Raji (cell line): ENCODE measurements at regions not wholly inside any gene's neighbourhood (a gene's known extent, or its start where the extent isn't known, plus 50 kb on each side); places are given as distances from the start of the nearest gene placed in this dataset.

Source experiments
- POLR2A ChIP-seq: IDR thresholded peaks from 2 replicates; pipeline ENCODE4 v1.6.1; 2011; ENCODE audit warnings: low read depth, low read length, control low read depth; ENCODE audit not compliant: insufficient read depth

DNA sequence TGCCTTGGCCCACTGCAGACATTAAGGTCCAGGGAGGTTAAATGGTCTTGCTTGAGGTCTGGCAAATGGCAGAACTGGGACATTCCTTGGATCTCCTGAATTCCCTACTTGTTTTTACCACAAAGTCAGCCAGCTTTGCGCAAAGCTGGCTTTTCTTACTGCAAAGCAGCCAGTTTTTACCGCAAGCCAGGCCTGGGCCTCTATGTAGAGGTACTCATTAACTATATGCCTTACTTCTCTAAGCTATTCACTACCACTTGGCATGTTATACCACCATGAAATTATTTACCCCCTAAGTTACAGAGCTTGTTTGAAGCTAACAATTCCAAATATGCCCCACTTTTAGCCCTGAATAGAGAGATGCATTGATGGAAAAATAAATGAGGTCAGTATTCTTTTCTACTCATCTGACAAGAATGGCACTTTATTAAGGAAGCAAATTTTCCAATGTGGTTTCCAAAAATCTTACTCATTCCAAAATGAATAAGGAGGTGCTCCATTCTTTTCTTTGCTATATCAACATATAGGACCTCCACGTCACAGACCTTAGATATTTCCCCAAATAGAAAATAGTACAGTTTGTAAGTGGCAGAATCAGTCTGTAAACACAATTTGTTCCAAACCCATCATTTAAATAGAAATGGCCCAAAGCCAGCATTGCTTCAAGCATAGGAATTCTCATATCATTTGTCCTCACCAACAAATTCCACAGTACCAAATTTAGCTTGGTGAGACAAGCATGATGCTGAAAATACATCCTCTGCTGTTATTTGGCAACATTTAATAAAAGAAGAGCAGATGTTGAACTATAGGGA lies 143.9 kb upstream of the TSC22D1 start:
- no peak for TF ChIP-seq POLR2A

DNA sequence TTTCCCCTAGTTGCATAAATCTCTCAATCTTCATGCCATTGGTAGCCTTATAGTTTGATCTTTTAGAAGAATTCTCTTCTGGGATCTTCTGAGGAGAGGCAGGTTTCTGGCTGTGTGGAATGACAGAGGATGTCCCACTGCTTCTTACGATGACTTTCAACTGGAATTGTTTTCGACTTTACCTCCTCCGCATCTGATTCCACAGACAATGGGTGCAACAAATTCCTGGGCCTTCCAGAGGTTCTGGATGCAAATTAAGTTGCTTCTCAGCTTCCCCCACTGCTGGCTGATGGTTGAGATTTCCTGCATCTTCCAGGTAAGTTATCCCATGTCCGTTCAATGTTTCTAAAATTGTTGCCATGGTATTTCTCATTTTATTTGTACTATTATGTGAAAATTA lies 142.3 kb upstream of the TSC22D1 start:
- TF ChIP-seq POLR2A: no peak

DNA sequence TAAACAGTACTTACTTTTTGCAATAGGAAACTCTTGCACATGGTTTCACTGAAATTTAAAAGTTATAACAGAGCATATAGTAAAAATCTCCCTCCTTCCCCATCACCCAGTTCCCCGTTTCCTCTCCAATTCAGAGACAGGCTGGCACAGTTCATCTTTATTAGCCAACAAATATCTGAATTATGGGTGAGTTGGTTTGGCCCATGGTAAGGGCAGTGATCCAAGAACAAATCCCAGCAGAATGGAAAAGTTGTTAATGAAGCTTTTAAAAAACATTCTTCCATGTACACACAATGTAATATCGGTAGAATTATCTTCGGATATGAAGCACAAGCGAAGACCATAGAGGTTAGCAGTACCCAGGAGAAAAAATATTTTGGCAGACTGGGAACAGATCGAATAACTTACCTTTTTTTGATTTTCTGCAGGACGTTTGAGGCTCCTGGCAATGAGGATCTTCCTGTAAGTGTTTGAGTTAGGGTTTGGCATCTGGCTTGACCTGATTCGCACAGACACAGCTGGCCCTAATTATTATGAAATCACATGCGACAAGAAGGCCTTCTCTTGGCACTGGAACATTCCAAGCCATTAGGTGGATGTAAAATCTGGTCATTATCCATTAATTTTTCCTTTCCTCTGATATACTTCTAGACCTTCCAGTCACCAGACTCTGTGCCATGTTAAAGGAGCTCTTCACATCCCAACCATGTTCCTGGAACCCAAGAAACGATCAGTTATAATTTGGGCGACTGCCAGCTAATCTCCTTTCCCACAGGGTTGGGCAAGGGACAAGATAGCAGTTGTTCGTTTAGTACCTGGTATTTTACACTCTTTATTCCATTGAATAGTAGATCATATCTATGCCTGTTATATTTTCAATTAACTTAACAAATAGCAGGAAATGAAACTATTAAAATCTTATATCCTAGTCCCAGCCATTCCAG lies 139.4 kb upstream of the TSC22D1 start:
- TF ChIP-seq POLR2A: no peak

DNA sequence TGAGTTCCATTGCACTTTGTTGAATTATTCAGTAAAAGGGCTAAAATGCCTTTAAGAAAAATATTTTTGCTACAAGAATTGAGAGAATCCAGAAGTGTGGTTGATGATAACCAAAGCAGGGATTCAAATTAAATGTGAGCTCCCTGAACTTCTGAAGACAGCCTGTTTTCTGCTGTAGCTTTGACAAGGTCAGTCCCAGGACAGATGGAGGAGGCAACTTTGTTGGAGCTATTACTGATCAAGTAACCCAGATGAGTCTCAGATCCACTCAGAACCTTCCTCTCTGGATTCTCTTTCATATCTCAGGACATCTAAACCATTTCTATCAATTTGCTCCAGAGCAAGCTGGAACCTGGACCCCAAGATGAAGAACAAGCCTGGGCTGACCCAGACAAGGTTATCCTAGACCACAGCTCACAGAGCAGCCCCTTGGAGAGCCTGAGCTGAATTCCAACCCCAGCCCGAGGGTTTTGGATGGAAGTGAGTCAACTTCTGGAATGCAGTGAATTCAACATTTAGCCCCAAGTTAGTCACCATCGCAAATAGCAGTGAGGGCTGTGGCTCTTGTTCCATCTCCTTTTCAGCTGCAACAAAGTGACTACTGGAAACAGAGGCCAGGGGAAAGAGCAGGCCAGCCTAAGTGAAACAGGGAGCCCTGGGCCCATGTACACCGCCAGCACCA lies 137.8 kb upstream of the TSC22D1 start:
- TF ChIP-seq POLR2A: no peak

DNA sequence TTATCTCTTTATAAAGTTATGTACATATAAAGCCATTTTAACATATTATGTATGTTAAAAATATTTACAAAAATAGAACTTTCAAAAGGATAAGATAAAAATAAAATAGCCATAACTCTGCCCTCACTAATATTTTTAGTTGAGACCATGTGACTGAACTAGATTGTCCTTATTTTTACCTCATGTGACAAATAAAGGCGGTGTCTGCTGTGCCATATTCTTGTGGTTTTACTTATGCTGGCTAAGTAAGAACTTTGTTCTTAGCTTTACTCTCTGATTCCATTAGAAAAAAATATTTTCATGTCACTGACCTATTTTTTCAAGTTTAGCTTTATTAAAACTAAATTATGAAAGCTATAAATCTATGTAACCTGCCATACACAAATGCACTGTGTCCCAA lies 135.6 kb upstream of the TSC22D1 start:
- TF ChIP-seq POLR2A: no peak

DNA sequence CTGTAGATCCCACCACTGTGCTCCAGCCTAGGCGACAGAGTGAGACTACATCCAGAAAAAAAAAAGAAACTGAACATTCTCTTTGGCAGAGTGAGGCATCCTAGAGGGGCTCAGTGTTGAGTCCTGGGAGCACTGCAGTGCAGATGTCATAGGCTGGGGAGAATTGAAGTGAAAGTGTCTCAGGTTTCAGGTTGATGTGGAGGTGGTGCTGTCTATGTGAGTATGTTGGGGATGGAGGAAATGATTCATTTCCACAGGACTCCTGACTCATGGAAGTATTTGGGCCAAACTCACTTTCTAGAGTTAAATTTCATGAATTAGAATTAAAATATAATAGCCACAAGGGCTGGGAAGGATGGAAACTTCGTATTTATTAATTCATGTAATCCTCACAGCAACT lies 134.4 kb upstream of the TSC22D1 start:
- TF ChIP-seq POLR2A: no peak

DNA sequence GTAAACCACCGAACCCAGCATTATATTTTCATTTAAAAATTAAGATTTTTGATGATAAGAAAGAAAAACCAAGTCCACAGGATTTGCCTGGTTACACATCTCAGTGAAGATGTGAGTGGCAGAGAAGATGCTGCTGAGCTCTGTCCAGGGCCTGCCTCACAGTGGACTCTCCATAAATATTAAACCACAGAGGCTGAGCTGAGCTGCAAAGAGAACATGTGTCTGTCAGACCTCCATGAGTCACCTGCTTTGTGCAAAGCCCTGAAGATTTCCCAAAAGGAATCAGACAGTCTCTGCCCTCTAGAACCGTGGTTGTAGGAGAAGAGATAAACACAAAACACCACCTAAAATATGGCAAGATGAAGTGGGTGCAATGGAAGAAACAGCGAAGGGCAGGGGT lies 127.2 kb upstream of the TSC22D1 start:
- no peak for TF ChIP-seq POLR2A

DNA sequence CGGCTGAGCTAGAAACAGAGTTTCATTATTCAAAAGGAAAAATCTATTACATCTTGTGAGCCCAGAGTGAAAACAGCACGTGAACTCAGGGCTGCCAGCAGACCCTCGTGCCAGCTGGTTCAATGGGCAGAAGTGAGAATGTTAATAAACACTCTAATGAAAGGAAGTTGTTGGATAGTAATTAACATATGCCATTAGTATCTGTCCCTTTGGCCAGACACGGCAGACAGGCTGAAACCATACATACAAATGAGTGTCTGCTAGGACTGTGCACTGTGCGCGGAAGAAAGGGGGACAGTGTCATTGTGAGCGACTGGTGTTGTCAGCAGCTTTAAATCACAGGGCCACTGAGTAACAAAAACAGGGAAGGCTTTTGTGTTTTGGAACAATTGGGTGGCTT lies 121.9 kb upstream of the TSC22D1 start:
- no peak for TF ChIP-seq POLR2A

DNA sequence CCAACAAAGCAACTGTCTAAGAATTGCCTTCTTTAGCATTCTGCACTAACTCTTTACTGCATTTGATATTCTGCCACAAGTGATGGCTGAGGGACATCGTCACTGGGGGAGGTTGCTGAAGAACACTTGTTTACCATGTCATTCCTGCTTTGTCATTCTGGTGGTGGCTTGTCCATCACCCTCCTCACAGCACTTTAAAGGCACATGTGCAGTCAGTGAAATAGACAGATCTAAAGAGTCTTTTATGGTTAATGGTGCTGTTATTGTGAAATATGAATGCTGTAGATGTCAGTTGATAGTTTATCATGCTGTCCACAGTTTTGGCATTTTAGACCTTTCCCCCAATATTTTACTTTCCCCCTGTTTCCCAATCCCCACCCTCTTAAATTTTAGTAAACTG lies 120.9 kb upstream of the TSC22D1 start:
- TF ChIP-seq POLR2A: no peak

DNA sequence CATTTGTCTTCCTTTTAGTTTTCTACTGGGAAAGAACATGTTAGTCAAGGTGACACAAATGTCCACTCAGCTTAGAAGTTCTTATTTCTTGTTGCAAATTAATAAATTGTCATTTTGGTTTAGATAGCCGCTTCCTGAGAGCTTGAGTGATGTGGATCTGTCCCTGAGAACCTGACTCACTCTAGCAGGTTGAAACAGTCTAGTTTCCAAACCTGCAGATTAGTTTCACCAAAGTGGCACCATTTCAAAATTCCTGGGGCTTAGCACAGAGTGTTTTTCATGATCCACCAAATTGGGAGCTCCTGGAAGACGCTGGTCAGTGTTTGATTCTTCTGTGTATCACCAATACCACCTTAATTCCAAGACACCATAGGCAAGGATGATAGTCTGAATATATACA lies 119.4 kb upstream of the TSC22D1 start:
- no peak for TF ChIP-seq POLR2A

DNA sequence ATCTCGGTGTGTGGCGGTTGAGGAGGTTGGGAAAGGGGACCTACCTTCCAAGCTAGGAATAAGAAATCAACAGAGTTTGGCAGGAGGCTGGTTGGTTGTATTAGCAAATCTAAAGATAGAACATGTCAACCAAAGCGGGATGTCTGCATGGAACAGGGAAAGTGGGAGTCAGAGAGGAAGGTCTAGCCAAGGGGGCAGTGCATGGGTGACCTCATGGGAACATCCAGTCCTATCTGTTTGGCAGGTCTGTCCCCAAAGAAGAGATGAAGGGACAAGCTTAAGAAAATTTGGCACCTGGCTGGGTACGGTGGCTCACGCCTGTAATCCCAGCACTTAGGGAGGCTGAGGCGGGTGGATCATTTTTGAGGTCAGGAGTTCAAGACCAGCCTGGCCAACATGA lies 118.7 kb upstream of the TSC22D1 start:
- no peak for TF ChIP-seq POLR2A

DNA sequence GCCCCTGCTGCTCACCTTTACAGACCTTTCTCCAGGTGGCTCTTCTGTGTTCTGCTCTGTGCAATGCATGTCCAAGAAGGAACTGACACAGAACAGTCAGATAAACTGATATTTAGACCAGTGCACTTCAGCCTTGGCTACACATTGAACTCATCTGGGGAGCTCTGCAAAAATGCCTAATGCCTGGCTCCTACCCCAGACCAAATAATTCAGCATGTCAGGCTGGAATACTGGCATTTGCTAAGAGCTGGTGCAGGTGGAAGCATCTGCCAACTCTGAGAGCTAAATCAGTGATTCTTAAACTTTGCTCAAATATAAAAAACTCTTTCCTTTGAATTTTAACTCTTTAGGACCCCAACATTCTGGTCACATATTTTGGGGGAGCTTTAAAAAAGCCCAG lies 118.2 kb upstream of the TSC22D1 start:
- TF ChIP-seq POLR2A: no peak

DNA sequence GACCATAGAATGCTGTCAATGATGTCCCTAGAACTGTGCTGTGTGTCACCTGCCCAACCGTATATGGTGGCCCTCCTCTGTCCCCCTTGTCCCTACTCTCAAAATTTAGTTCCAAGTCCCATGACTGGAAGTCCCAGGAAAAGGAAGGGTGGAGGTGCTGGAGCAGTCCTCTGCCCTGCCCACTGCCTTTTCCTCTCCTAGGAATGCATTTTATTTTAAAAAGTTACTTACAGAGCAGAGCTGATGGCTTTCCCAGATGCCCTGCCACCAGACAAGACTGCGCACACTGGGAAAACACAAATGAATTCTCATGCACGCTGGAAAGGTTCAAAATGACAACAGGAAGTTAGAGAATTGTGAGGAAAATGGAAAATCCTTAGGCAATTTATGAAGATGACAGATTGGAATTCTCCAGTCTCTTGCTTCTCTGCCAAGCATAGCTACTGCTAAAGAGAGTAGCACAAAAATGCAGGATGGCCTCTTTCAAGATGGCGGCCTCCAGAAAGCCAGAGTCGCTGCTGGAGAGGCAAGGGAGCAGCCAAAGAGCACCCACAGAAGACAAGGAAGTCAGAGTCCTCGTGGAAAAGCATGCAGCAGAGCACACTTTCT lies 117.1 kb upstream of the TSC22D1 start:
- TF ChIP-seq POLR2A: no peak

DNA sequence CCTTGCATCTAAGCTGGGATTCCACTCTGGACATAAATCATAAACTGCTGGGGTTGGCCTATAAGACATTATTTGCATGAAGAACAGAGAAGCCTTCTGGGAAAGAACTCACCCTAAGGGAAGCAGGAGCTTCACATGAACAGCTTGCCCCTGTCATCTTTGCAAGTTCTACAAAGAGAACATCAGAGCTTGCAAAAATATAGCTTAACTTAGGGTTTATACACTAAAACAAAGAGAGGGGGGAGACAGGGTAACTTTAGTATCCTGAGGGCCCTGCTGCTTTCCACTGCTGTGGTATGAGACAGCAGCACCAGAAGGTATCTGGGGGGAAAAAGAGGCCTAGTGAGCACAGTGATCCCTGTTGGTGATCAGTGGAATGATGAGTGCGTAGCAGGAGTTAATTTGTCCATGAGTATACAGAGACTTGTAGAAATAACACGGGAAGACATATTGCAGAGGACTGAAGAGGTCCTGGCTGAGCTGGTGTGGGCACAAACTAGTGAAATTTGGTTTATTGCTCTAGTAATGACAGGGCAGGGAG lies 116.1 kb upstream of the TSC22D1 start:
- TF ChIP-seq POLR2A: peak; percentile 37; the same call in 1 of the 2 replicates

DNA sequence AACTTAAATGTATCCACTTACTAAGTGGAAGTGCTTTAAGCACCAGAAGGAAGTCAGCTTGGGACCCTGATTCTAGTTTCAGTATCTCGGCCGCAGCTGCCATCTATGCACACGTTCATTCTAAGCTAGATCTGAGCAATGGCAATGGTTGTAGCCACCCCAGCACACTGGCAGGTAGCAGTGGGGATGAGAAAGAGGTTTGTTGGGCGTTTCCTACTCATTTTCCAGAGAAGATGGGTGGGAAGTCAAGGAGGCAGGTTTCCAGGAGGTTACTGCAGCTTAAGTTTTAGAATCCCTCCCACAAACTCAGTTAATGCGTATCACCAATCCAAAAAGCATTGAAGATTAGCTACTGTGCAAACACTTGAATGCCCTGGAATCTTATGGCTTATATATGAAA lies 114.2 kb upstream of the TSC22D1 start:
- TF ChIP-seq POLR2A: no peak
